Spleen (tissue), 7 donors: ENCODE measurements at regions not wholly inside any gene's neighbourhood (a gene's known extent, or its start where the extent isn't known, plus 50 kb on each side); places are given as distances from the start of the nearest gene placed in this dataset.

Source experiments
- POLR2A ChIP-seq, 3 donors: fragments of 450-650 bp; IDR thresholded peaks; one replicate each; pipeline ENCODE4 v1.5.1; 2017; ENCODE audit warnings: antibody characterized with exemption in 3 of 3, mild to moderate bottlenecking in 1 of 3
- TF ChIP-seq, protein P1 (sequence below), 11 experiments: fragments of 200-600 bp in 7 of 11; fragments of 450-650 bp in 4 of 11; sonication (generic) in 4 of 11; IDR thresholded peaks in 8 of 11; conservative IDR thresholded peaks in 3 of 11; 1 replicate in 7 of 11; 2 replicates in 4 of 11; pipeline versions ENCODE4 v1.4.0 to v1.8.0; 2016 to 2021; ENCODE audit warnings: antibody characterized with exemption in 11 of 11, inconsistent platforms in 4 of 11, mild to moderate bottlenecking in 1 of 11
- donor health status: DM: no; HTN: no; CAD: no; lungs with moderate emphysema.
- donor health status: DM: no; HTN: no; CAD: no.
- donor health status: DM: no; HTN: no; CAD: no.

- no peak for TF ChIP-seq POLR2A (IDR thresholded peaks at IDR 0.05)
- TF ChIP-seq, protein P1, sequence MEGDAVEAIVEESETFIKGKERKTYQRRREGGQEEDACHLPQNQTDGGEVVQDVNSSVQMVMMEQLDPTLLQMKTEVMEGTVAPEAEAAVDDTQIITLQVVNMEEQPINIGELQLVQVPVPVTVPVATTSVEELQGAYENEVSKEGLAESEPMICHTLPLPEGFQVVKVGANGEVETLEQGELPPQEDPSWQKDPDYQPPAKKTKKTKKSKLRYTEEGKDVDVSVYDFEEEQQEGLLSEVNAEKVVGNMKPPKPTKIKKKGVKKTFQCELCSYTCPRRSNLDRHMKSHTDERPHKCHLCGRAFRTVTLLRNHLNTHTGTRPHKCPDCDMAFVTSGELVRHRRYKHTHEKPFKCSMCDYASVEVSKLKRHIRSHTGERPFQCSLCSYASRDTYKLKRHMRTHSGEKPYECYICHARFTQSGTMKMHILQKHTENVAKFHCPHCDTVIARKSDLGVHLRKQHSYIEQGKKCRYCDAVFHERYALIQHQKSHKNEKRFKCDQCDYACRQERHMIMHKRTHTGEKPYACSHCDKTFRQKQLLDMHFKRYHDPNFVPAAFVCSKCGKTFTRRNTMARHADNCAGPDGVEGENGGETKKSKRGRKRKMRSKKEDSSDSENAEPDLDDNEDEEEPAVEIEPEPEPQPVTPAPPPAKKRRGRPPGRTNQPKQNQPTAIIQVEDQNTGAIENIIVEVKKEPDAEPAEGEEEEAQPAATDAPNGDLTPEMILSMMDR (IDR thresholded peaks at IDR 0.05 in 8 of 11, conservative IDR thresholded peaks at IDR 0.05 in 3 of 11) = no peak
Measured at GRCh38 chr17:63223212-63223911, 222.7 kb downstream of the CYB561 start.
